HepG2 (cell line): ENCODE measurements at regions not wholly inside any gene's neighbourhood (a gene's known extent, or its start where the extent isn't known, plus 50 kb on each side); places are given as distances from the start of the nearest gene placed in this dataset.

Experiments used
- ATAC-seq: fragments of 200-7000 bp; cut with Tn5 transposase; 3 replicates; pipeline ENCODE4 v1.9.1; 2020; ENCODE audit warnings: mild to moderate bottlenecking, moderate library complexity
- BruUV-seq: library from RNA; stranded (reverse); fragments of 400-500 nt; replicated peaks from 2 replicates; lab custom pipeline; 2021; lab: Mats Ljungman, UMichigan
- CTCF ChIA-PET: fragments of 300-600 bp; formaldehyde crosslinking; extraction: SDS; loops from one replicate; lab custom pipeline; 2021; ENCODE audit warnings: low total read pairs, inconsistent platforms, low intra/inter-chr PET ratio; lab: Yijun Ruan, JAX
- POLR2A ChIA-PET: fragments of 350-600 bp; sonication (Branson Sonifier 250); formaldehyde crosslinking; loops from one replicate; lab custom pipeline; 2020; ENCODE audit warnings: antibody characterized with exemption, inconsistent platforms; lab: Yijun Ruan, JAX
- DNase-seq: peaks from one replicate; pipeline ENCODE4 v3.0.0-alpha.2; 2015; ENCODE audit warnings: low spot score
- FAIRE-seq: peaks from 3 replicates; lab custom pipeline; 2011; peaks lifted over from hg19 to GRCh38; lab: Jason Lieb, UNC
- H2AFZ ChIP-seq: one replicate; pipeline ENCODE4 v1.6.1; 2011; ENCODE audit warnings: low read length, inconsistent platforms
- H3K27ac ChIP-seq: fragments of 300-600 bp; 3 replicates; pipeline ENCODE4 v1.8.0; 2011; ENCODE audit warnings: mixed run types, mild to moderate bottlenecking, mixed read lengths, low read length, inconsistent platforms; ENCODE audit not compliant: insufficient read depth; ENCODE audit errors: extremely low read length
- H3K27me3 ChIP-seq, 2 experiments: fragments of 200-600 bp in 1 of 2; 2 replicates in 1 of 2; 3 replicates in 1 of 2; pipeline versions ENCODE4 v1.6.0 to v1.8.0; 2011; ENCODE audit warnings: low read length in 2 of 2, mild to moderate bottlenecking in 2 of 2, moderate library complexity in 2 of 2, inconsistent platforms in 1 of 2; ENCODE audit not compliant: insufficient read depth in 2 of 2, control insufficient read depth in 1 of 2
- H3K36me3 ChIP-seq, 2 experiments: fragments of 200-600 bp in 1 of 2; replicated peaks in 1 of 2; 2 replicates in 1 of 2; 3 replicates in 1 of 2; pipeline versions ENCODE4 v1.5.1 to v1.8.0; 2011; ENCODE audit warnings: low read length in 2 of 2, inconsistent platforms in 1 of 2; ENCODE audit not compliant: insufficient read depth in 2 of 2, control insufficient read depth in 1 of 2
- H3K4me1 ChIP-seq: 2 replicates; pipeline ENCODE4 v1.5.1; 2012; ENCODE audit warnings: low read length, inconsistent platforms; ENCODE audit not compliant: insufficient read depth
- H3K4me2 ChIP-seq: 2 replicates; pipeline ENCODE4 v1.6.0; 2011; ENCODE audit warnings: low read depth, low read length, inconsistent platforms
- H3K4me3 ChIP-seq, 3 experiments: fragments of 200-600 bp in 1 of 3; sonication (generic), shearing (Covaris generic) in 1 of 3; replicated peaks in 1 of 3; 2 replicates each; pipeline ENCODE4 v1.5.1; 2011 to 2016; ENCODE audit warnings: low read length in 3 of 3, inconsistent platforms in 2 of 3, low read depth in 2 of 3, mild to moderate bottlenecking in 2 of 3, control low read depth in 1 of 3, mixed read lengths in 1 of 3; ENCODE audit not compliant: insufficient read depth in 1 of 3
- H3K79me2 ChIP-seq: one replicate; pipeline ENCODE4 v1.6.1; 2011; ENCODE audit warnings: low read length, inconsistent platforms; ENCODE audit not compliant: insufficient read depth
- H3K9ac ChIP-seq: 2 replicates; pipeline ENCODE4 v1.6.0; 2011; ENCODE audit warnings: mild to moderate bottlenecking, low read depth, low read length, inconsistent platforms; ENCODE audit not compliant: insufficient read depth
- H3K9me3 ChIP-seq: 2 replicates; pipeline ENCODE4 v1.5.1; 2012; ENCODE audit warnings: mild to moderate bottlenecking, low read length
- H4K20me1 ChIP-seq: 2 replicates; pipeline ENCODE4 v1.6.0; 2011; ENCODE audit warnings: inconsistent platforms, mild to moderate bottlenecking, low read length, moderate library complexity; ENCODE audit not compliant: insufficient read depth
- BCL6 ChIP-seq: IDR thresholded peaks from 2 replicates; pipeline ENCODE4 v1.6.1; 2016; ENCODE audit warnings: missing genetic modification reagents, missing compliant biosample characterization
- ETV5 ChIP-seq: IDR thresholded peaks from 2 replicates; pipeline ENCODE4 v1.6.1; 2018; ENCODE audit warnings: missing biosample characterization, missing genetic modification reagents, inconsistent platforms, borderline replicate concordance
- EZH2 ChIP-seq: conservative IDR thresholded peaks from 2 replicates; pipeline ENCODE4 v1.6.1; 2012; ENCODE audit warnings: mild to moderate bottlenecking, low read depth, low read length, moderate library complexity
- HNRNPH1 ChIP-seq: fragments of 200-400 bp; formaldehyde crosslinking; optimal IDR thresholded peaks from 2 replicates; pipeline ENCODE3; 2017; ENCODE audit warnings: mild to moderate bottlenecking, low read depth, low read length
- HOXA7 ChIP-seq: sonication (generic); formaldehyde crosslinking; IDR thresholded peaks from 2 replicates; pipeline ENCODE4 v1.8.1; 2022; ENCODE audit warnings: mild to moderate bottlenecking, missing genetic modification reagents, moderate library complexity
- KDM5A ChIP-seq: fragments of 200-600 bp; sonication (generic); IDR thresholded peaks from 2 replicates; pipeline ENCODE4 v1.7.0; 2018; ENCODE audit warnings: antibody characterized with exemption, mild to moderate bottlenecking, low read length, borderline replicate concordance
- PAWR ChIP-seq: sonication (generic); formaldehyde crosslinking; IDR thresholded peaks from 2 replicates; pipeline ENCODE4 v1.4.0; 2020; ENCODE audit warnings: missing genetic modification reagents, mild to moderate bottlenecking, borderline replicate concordance
- TBP ChIP-seq: sonication (generic); formaldehyde crosslinking; IDR thresholded peaks from 2 replicates; pipeline ENCODE4 v1.5.0; 2020; ENCODE audit warnings: missing genetic modification reagents
- WIZ ChIP-seq: sonication (generic); formaldehyde crosslinking; IDR thresholded peaks from 2 replicates; pipeline ENCODE4 v1.5.1; 2020; ENCODE audit warnings: mild to moderate bottlenecking, missing genetic modification reagents
- YEATS4 ChIP-seq: sonication (generic); formaldehyde crosslinking; IDR thresholded peaks from 2 replicates; pipeline ENCODE4 v1.4.0; 2020; ENCODE audit warnings: missing genetic modification reagents, borderline replicate concordance
- ZNF3 ChIP-seq: IDR thresholded peaks from 2 replicates; pipeline ENCODE4 v1.7.0; 2017; ENCODE audit warnings: inconsistent platforms
- ZNF34 ChIP-seq: sonication (generic); formaldehyde crosslinking; IDR thresholded peaks from 2 replicates; pipeline ENCODE4 v1.4.0; 2020; ENCODE audit warnings: mild to moderate bottlenecking, missing genetic modification reagents, borderline replicate concordance
- ZNF569 ChIP-seq: sonication (generic); formaldehyde crosslinking; IDR thresholded peaks from 2 replicates; pipeline ENCODE4 v1.5.0; 2020; ENCODE audit warnings: mild to moderate bottlenecking, missing genetic modification reagents, moderate library complexity, borderline replicate concordance
- ZNF776 ChIP-seq: sonication (generic); formaldehyde crosslinking; IDR thresholded peaks from 2 replicates; pipeline ENCODE4 v1.4.0; 2020; ENCODE audit warnings: mild to moderate bottlenecking, missing genetic modification reagents
- WGBS: methylation state at CpG from one replicate; pipeline ENCODE4 v1.1.6; 2017; ENCODE audit warnings: low lambda C conversion rate; 5-methylcytosine and 5-hydroxymethylcytosine counted together
- in situ Hi-C: cut with HindIII; loops from 2 replicates; pipeline ENCODE4 v1.10.0; 2017; ENCODE audit warnings: low pct_unique_long_range_greater_than_20kb; ENCODE audit not compliant: extremely low pct_ligation_motif_present
- intact Hi-C: fragments of 100-400 bp; cut with micrococcal nuclease; formaldehyde crosslinking; loops from one replicate; pipeline ENCODE4 v1.10.0; 2022; ENCODE audit not compliant: unreplicated experiment
- TF ChIP-seq, protein P1 (sequence below): sonication (generic); formaldehyde crosslinking; IDR thresholded peaks from 2 replicates; pipeline ENCODE4 v1.9.0; 2022; ENCODE audit warnings: low read depth, missing genetic modification reagents
- TF ChIP-seq, protein P2 (sequence below): sonication (generic); formaldehyde crosslinking; IDR thresholded peaks from 2 replicates; pipeline ENCODE4 v1.5.0; 2020; ENCODE audit warnings: missing genetic modification reagents, mild to moderate bottlenecking, borderline replicate concordance
- TF ChIP-seq, protein P3 (sequence below): sonication (generic); formaldehyde crosslinking; IDR thresholded peaks from 2 replicates; pipeline ENCODE4 v1.4.0; 2020; ENCODE audit warnings: low read depth, missing genetic modification reagents

DNA sequence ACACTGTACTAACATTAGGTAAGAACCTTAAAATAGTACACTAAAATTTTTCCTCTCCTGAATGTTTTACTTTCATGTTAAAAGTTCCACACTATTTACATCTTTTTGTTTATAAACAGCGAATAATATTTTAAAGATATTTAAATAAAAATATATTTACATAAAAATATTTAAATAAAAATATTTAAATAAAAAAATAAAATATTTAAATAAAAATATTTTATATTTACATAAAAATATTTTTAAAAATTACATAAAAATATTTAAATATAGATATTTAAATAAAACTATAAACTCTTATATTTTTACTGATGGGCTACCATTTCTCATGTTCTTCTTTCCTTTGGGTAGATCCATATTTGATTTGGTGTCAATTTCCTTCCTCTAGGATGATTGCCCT, 619.0 kb downstream of the ANKRD7 start:
- ATAC-seq: no peak
- Histone ChIP-seq H4K20me1 (no peaks in the 10 kb centered on the region), H3K9ac (no peak overlapping the region), H2AFZ (no peak overlapping the region), H3K27ac (no peak overlapping the region), H3K4me1 (no peaks in the 10 kb centered on the region), H3K9me3 (no peaks in the 10 kb centered on the region), H3K4me2 (no peak overlapping the region), H3K36me3 (no peaks in the 10 kb centered on the region), H3K27me3 (no peaks in the 10 kb centered on the region), H3K79me2 (no peaks in the 10 kb centered on the region), H3K4me3 (no peak overlapping the region)
- FAIRE-seq: no peak
- CTCF ChIA-PET: no interaction called here
- no TSS peak for BruUV-seq
- WGBS: 0% methylated on average over 1 of the region's 1 CpG
- no peak for DNase-seq
- POLR2A ChIA-PET: no interaction called here
- intact Hi-C loops (no loop called here), in situ Hi-C loops (no loop called here)
- TF ChIP-seq, protein P1, sequence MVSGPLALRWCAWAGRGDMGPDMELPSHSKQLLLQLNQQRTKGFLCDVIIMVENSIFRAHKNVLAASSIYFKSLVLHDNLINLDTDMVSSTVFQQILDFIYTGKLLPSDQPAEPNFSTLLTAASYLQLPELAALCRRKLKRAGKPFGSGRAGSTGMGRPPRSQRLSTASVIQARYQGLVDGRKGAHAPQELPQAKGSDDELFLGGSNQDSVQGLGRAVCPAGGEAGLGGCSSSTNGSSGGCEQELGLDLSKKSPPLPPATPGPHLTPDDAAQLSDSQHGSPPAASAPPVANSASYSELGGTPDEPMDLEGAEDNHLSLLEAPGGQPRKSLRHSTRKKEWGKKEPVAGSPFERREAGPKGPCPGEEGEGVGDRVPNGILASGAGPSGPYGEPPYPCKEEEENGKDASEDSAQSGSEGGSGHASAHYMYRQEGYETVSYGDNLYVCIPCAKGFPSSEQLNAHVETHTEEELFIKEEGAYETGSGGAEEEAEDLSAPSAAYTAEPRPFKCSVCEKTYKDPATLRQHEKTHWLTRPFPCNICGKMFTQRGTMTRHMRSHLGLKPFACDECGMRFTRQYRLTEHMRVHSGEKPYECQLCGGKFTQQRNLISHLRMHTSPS (CRISPR knock-in tag): no peak
- TF ChIP-seq HNRNPH1 (no peak), ZNF3 (CRISPR knock-in tag) (no peak), EZH2 (no peak), ZNF776 (no peak), HOXA7 (CRISPR knock-in tag) (no peak), YEATS4 (no peak), ETV5 (CRISPR knock-in tag) (no peak), KDM5A (no peak), WIZ (CRISPR knock-in tag) (no peak), PAWR (CRISPR knock-in tag) (no peak), BCL6 (CRISPR knock-in tag) (no peak), TBP (CRISPR knock-in tag) (no peak), ZNF569 (no peak), ZNF34 (CRISPR knock-in tag) (no peak)
- TF ChIP-seq, protein P2, sequence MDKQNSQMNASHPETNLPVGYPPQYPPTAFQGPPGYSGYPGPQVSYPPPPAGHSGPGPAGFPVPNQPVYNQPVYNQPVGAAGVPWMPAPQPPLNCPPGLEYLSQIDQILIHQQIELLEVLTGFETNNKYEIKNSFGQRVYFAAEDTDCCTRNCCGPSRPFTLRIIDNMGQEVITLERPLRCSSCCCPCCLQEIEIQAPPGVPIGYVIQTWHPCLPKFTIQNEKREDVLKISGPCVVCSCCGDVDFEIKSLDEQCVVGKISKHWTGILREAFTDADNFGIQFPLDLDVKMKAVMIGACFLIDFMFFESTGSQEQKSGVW: no peak
- TF ChIP-seq, protein P3, sequence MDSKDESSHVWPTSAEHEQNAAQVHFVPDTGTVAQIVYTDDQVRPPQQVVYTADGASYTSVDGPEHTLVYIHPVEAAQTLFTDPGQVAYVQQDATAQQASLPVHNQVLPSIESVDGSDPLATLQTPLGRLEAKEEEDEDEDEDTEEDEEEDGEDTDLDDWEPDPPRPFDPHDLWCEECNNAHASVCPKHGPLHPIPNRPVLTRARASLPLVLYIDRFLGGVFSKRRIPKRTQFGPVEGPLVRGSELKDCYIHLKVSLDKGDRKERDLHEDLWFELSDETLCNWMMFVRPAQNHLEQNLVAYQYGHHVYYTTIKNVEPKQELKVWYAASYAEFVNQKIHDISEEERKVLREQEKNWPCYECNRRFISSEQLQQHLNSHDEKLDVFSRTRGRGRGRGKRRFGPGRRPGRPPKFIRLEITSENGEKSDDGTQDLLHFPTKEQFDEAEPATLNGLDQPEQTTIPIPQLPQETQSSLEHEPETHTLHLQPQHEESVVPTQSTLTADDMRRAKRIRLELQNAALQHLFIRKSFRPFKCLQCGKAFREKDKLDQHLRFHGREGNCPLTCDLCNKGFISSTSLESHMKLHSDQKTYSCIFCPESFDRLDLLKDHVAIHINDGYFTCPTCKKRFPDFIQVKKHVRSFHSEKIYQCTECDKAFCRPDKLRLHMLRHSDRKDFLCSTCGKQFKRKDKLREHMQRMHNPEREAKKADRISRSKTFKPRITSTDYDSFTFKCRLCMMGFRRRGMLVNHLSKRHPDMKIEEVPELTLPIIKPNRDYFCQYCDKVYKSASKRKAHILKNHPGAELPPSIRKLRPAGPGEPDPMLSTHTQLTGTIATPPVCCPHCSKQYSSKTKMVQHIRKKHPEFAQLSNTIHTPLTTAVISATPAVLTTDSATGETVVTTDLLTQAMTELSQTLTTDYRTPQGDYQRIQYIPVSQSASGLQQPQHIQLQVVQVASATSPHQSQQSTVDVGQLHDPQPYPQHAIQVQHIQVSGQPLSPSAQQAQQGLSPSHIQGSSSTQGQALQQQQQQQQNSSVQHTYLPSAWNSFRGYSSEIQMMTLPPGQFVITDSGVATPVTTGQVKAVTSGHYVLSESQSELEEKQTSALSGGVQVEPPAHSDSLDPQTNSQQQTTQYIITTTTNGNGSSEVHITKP (CRISPR knock-in tag): no peak
